H9 (cell line): ENCODE measurements at regions not wholly inside any gene's neighbourhood (a gene's known extent, or its start where the extent isn't known, plus 50 kb on each side); places are given as distances from the start of the nearest gene placed in this dataset.

Source experiments
- DNase-seq: peaks from one replicate; pipeline ENCODE4 v3.0.0-alpha.2; 2017
- H2AFZ ChIP-seq: one replicate; pipeline ENCODE4 v1.6.1; 2013; ENCODE audit warnings: mild to moderate bottlenecking, low read length, control low read depth, moderate library complexity
- H2AK5ac ChIP-seq: 2 replicates; pipeline ENCODE4 v1.6.1; 2013; ENCODE audit warnings: low read length, control low read depth, mixed read lengths; ENCODE audit not compliant: insufficient read length
- H2BK120ac ChIP-seq: one replicate; pipeline ENCODE4 v1.6.1; 2013; ENCODE audit warnings: low read depth, mild to moderate bottlenecking, low read length, control low read depth, inconsistent platforms; ENCODE audit not compliant: poor library complexity, severe bottlenecking
- H2BK12ac ChIP-seq: 2 replicates; pipeline ENCODE4 v1.6.1; 2013; ENCODE audit warnings: low read length, control low read depth, mixed read lengths, low read depth; ENCODE audit not compliant: insufficient read length
- H2BK15ac ChIP-seq: 2 replicates; pipeline ENCODE4 v1.6.1; 2013; ENCODE audit warnings: low read depth, low read length, control low read depth
- H2BK20ac ChIP-seq: one replicate; pipeline ENCODE4 v1.6.1; 2013; ENCODE audit warnings: low read depth, mild to moderate bottlenecking, low read length, control low read depth, inconsistent platforms; ENCODE audit not compliant: poor library complexity, severe bottlenecking
- H2BK5ac ChIP-seq: 2 replicates; pipeline ENCODE4 v1.6.1; 2013; ENCODE audit warnings: low read length, control low read depth, mixed read lengths; ENCODE audit not compliant: insufficient read length
- H3K14ac ChIP-seq: 2 replicates; pipeline ENCODE4 v1.6.1; 2013; ENCODE audit warnings: low read length, control low read depth; ENCODE audit not compliant: insufficient read depth
- H3K18ac ChIP-seq: 2 replicates; pipeline ENCODE4 v1.6.1; 2013; ENCODE audit warnings: low read depth, mild to moderate bottlenecking, mixed read lengths, low read length, control low read depth; ENCODE audit not compliant: insufficient read length
- H3K23ac ChIP-seq: 2 replicates; pipeline ENCODE4 v1.6.1; 2013; ENCODE audit warnings: low read length, control low read depth, mixed read lengths, low read depth; ENCODE audit not compliant: insufficient read length
- H3K23me2 ChIP-seq: 2 replicates; pipeline ENCODE4 v1.6.1; 2013; ENCODE audit warnings: low read depth, mild to moderate bottlenecking, mixed read lengths, low read length, control low read depth; ENCODE audit not compliant: insufficient read length, poor library complexity, severe bottlenecking
- H3K27ac ChIP-seq: 2 replicates; pipeline ENCODE4 v1.5.1; 2013; ENCODE audit warnings: low read length, control low read depth, mixed read lengths, low read depth; ENCODE audit not compliant: insufficient read length
- H3K27me3 ChIP-seq: 2 replicates; pipeline ENCODE4 v1.6.1; 2013; ENCODE audit warnings: low read length, control low read depth, inconsistent platforms; ENCODE audit not compliant: insufficient read depth
- H3K4ac ChIP-seq: 2 replicates; pipeline ENCODE4 v1.6.1; 2013; ENCODE audit warnings: low read depth, mild to moderate bottlenecking, control low read depth, inconsistent platforms, low read length, moderate library complexity
- H3K4me1 ChIP-seq: 2 replicates; pipeline ENCODE4 v1.6.1; 2013; ENCODE audit warnings: low read length, control low read depth, inconsistent platforms; ENCODE audit not compliant: insufficient read depth
- H3K4me2 ChIP-seq: 2 replicates; pipeline ENCODE4 v1.6.1; 2013; ENCODE audit warnings: low read length, control low read depth, mixed read lengths; ENCODE audit not compliant: insufficient read length, insufficient read depth
- H3K56ac ChIP-seq: 2 replicates; pipeline ENCODE4 v1.6.1; 2013; ENCODE audit warnings: low read depth, mild to moderate bottlenecking, mixed read lengths, low read length, control low read depth; ENCODE audit not compliant: insufficient read length
- H3K79me1 ChIP-seq: 2 replicates; pipeline ENCODE4 v1.6.1; 2013; ENCODE audit warnings: low read depth, mild to moderate bottlenecking, moderate library complexity, low read length, control low read depth, inconsistent platforms; ENCODE audit not compliant: insufficient read depth, poor library complexity, severe bottlenecking
- H3K79me2 ChIP-seq: 2 replicates; pipeline ENCODE4 v1.6.1; 2013; ENCODE audit warnings: low read length, control low read depth, inconsistent platforms; ENCODE audit not compliant: insufficient read depth
- H3K9ac ChIP-seq: 2 replicates; pipeline ENCODE4 v1.6.1; 2013; ENCODE audit warnings: low read length, control low read depth, mixed read lengths; ENCODE audit not compliant: insufficient read length; ENCODE audit errors: extremely low read depth
- H3K9me3 ChIP-seq: one replicate; pipeline ENCODE4 v1.6.1; 2013; ENCODE audit warnings: low read depth, low read length, inconsistent platforms; ENCODE audit not compliant: control insufficient read depth
- H3T11ph ChIP-seq: one replicate; pipeline ENCODE4 v1.6.1; 2013; ENCODE audit warnings: mild to moderate bottlenecking, low read length, control low read depth, inconsistent platforms
- H4K20me1 ChIP-seq: one replicate; pipeline ENCODE4 v1.6.1; 2013; ENCODE audit not compliant: control insufficient read depth, insufficient read length, insufficient read depth
- H4K5ac ChIP-seq: 2 replicates; pipeline ENCODE4 v1.6.1; 2013; ENCODE audit warnings: low read depth, mild to moderate bottlenecking, mixed read lengths, low read length, control low read depth; ENCODE audit not compliant: insufficient read length
- H4K8ac ChIP-seq: replicated peaks from 2 replicates; pipeline ENCODE4 v1.6.1; 2013; ENCODE audit warnings: low read length, control low read depth, mixed read lengths, low read depth; ENCODE audit not compliant: insufficient read length
- H4K91ac ChIP-seq: 2 replicates; pipeline ENCODE4 v1.6.1; 2013; ENCODE audit warnings: low read depth, mild to moderate bottlenecking, moderate library complexity, mixed read lengths, low read length, control low read depth; ENCODE audit not compliant: insufficient read length
- H3K27ac Mint-ChIP-seq, 3 experiments: 2 replicates in 2 of 3; 3 replicates in 1 of 3; pipeline ENCODE4 v1.8.0; 2020 to 2021; ENCODE audit warnings: mixed read lengths in 3 of 3, mild to moderate bottlenecking in 1 of 3, moderate library complexity in 1 of 3
- H3K27me3 Mint-ChIP-seq: 2 replicates; pipeline ENCODE4 v1.8.0; 2021; ENCODE audit warnings: low read depth, mild to moderate bottlenecking, moderate library complexity, mixed read lengths
- H3K36me3 Mint-ChIP-seq, 3 experiments: 2 replicates in 2 of 3; 3 replicates in 1 of 3; pipeline ENCODE4 v1.8.0; 2020 to 2021; ENCODE audit warnings: low read depth in 3 of 3, mixed read lengths in 3 of 3; ENCODE audit not compliant: insufficient read depth in 1 of 3
- H3K4me1 Mint-ChIP-seq, 2 experiments: 2 replicates each; pipeline ENCODE4 v1.8.0; 2020; ENCODE audit warnings: mixed read lengths in 2 of 2
- H3K4me3 Mint-ChIP-seq, 2 experiments: 2 replicates in 1 of 2; 3 replicates in 1 of 2; pipeline ENCODE4 v1.8.0; 2020 to 2021; ENCODE audit warnings: mild to moderate bottlenecking in 2 of 2, mixed read lengths in 2 of 2, moderate library complexity in 1 of 2
- H3K9me3 Mint-ChIP-seq, 2 experiments: 2 replicates in 1 of 2; 3 replicates in 1 of 2; pipeline ENCODE4 v1.8.0; 2020; ENCODE audit warnings: mild to moderate bottlenecking in 2 of 2, mixed read lengths in 2 of 2, moderate library complexity in 1 of 2
- WGBS: extraction: QIAGEN DNeasy Blood & Tissue Kit; methylation state at CpG from one replicate; pipeline ENCODE4 v1.1.7; 2013; ENCODE audit warnings: missing lambda C conversion rate, low lambda C conversion rate, mixed read lengths; ENCODE audit not compliant: insufficient read length; ENCODE audit errors: extremely low coverage; 5-methylcytosine and 5-hydroxymethylcytosine counted together
- TF ChIP-seq, protein P1 (sequence below): fragments of 200-600 bp; sonication (generic); conservative IDR thresholded peaks from 3 replicates; pipeline ENCODE4 v1.8.0; 2021; ENCODE audit warnings: antibody characterized with exemption, mild to moderate bottlenecking

DNA sequence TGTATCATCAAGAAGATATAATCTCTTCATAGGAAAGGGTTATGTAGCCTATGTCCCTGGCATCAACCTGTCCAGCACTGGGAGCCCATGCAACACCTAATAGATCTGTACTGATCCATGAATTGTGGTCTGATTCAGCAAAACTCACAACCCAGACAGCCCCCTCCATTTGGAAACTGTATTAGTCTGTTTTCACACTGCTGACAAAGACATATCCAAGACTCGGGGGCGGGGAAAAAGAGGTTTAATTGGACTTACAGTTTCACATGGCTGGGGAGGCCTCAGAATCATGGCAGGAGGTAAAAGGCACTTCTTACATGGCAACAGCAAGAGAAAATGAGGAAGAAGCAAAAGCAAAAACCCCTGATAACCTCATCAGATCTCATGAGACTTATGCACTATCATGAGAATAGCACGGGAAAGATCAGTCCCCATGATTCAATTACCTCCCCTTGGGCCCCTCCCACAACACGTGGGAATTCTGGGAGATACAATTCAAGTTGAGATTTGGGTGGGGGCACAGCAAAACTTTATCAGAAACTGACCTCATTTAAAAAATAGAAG, 83.3 kb downstream of the TRIM42 start:
- Mint-ChIP-seq H3K4me1 (peaks cover 5 to 8% of the 10 kb centered on the region in 2 experiments; a peak in 3 of 4 replicates), H3K36me3 (no peaks in the 10 kb centered on the region), H3K9me3 (no peaks in the 10 kb centered on the region), H3K4me3 (no peak overlapping the region), H3K27ac (no peak overlapping the region; a peak in 1 of 7 replicates), H3K27me3 (peaks cover 2% of the 10 kb centered on the region; the same call in 1 of the 2 replicates)
- Histone ChIP-seq H4K5ac (no peak overlapping the region), H4K8ac (no peak overlapping the region), H2BK15ac (no peak overlapping the region), H4K20me1 (no peaks in the 10 kb centered on the region), H3K4me2 (no peak overlapping the region), H3K23me2 (no peaks in the 10 kb centered on the region), H3K4ac (no peak overlapping the region), H2BK12ac (no peak overlapping the region), H2BK20ac (no peak overlapping the region), H2BK120ac (no peak overlapping the region), H3K27ac (no peak overlapping the region), H2AFZ (no peak overlapping the region), H2BK5ac (no peak overlapping the region), H3K56ac (no peak overlapping the region), H3K18ac (no peak overlapping the region), H3T11ph (no peak overlapping the region), H4K91ac (no peak overlapping the region), H3K23ac (no peak overlapping the region), H3K79me2 (no peaks in the 10 kb centered on the region), H3K27me3 (no peaks in the 10 kb centered on the region), H3K79me1 (no peaks in the 10 kb centered on the region), H3K4me1 (no peaks in the 10 kb centered on the region), H3K14ac (no peak overlapping the region), H2AK5ac (no peak overlapping the region), H3K9me3 (no peaks in the 10 kb centered on the region), H3K9ac (no peak overlapping the region)
- no peak for DNase-seq
- WGBS, result no CpG with 5 or more reads among the region's 4 CpGs
- TF ChIP-seq, protein P1, sequence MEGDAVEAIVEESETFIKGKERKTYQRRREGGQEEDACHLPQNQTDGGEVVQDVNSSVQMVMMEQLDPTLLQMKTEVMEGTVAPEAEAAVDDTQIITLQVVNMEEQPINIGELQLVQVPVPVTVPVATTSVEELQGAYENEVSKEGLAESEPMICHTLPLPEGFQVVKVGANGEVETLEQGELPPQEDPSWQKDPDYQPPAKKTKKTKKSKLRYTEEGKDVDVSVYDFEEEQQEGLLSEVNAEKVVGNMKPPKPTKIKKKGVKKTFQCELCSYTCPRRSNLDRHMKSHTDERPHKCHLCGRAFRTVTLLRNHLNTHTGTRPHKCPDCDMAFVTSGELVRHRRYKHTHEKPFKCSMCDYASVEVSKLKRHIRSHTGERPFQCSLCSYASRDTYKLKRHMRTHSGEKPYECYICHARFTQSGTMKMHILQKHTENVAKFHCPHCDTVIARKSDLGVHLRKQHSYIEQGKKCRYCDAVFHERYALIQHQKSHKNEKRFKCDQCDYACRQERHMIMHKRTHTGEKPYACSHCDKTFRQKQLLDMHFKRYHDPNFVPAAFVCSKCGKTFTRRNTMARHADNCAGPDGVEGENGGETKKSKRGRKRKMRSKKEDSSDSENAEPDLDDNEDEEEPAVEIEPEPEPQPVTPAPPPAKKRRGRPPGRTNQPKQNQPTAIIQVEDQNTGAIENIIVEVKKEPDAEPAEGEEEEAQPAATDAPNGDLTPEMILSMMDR, result no peak
